ENCODE measurements at regions not wholly inside any gene's neighbourhood (a gene's known extent, or its start where the extent isn't known, plus 50 kb on each side); places are given as distances from the start of the nearest gene placed in this dataset.

DNA sequence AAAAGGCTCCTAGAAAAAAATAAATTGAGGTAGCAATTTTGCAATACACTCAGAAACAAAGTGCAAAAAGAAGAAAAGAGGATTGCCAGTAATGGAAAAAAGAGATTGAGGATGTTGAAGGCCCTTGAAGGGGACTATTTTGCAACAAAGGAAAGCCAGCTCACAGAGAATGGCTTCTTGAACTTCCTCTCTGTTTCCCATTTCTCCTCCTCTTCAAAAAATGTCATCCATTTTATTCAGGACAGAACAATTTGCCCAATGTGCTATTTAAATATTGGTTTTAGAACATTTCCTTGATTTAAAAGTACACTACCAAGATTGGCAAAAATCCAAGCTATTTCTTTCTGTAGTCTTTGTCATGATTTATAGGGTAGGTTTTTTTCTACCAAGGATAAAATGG lies 60.2 kb downstream of the GASK1B start:
- no peak for TF ChIP-seq POLR2A (IDR thresholded peaks at IDR 0.05)
- no peak for TF ChIP-seq CTCF (IDR thresholded peaks at IDR 0.05)

All from esophagus squamous epithelium (tissue), 4 donors.